ENCODE measurements at regions not wholly inside any gene's neighbourhood (a gene's known extent, or its start where the extent isn't known, plus 50 kb on each side); places are given as distances from the start of the nearest gene placed in this dataset.

- TF ChIP-seq ZFHX2 (tag by site-specific recombination; conservative IDR thresholded peaks at IDR 0.05) (no peak), ZNF530 (tag by site-specific recombination; IDR thresholded peaks at IDR 0.05; ENCODE audit: low read depth) (no peak), ZNF324 (tag by site-specific recombination; IDR thresholded peaks at IDR 0.05) (no peak), SCRT2 (tag by site-specific recombination; IDR thresholded peaks at IDR 0.05) (no peak), ZNF510 (tag by site-specific recombination; IDR thresholded peaks at IDR 0.05; ENCODE audit: insufficient replicate concordance) (no peak), ZFP41 (tag by site-specific recombination; IDR thresholded peaks at IDR 0.05; ENCODE audit: borderline replicate concordance) (no peak), ZNF639 (tag by site-specific recombination; IDR thresholded peaks at IDR 0.05) (no peak), ZNF416 (tag by site-specific recombination; IDR thresholded peaks at IDR 0.05) (no peak), ZNF580 (tag by site-specific recombination; IDR thresholded peaks at IDR 0.05) (no peak), ZNF274 (IDR thresholded peaks at IDR 0.05; ENCODE audit: low read length) (no peak), ZNF274 (tag by site-specific recombination; IDR thresholded peaks at IDR 0.05; ENCODE audit: borderline replicate concordance) (no peak)
These were observed 86.5 kb upstream of the GPR26 start for GRCh38 chr10:123579675-123580074.

GRCh38 chr10:123580426-123580825 is 85.7 kb upstream of the GPR26 start:
- H3K27ac ChIP-seq (ENCODE audit: extremely low read depth, low read depth, low read length), result no peak overlapping the region

More at GRCh38 chr10:123579675-123580074, 86.5 kb upstream of the GPR26 start:
- Histone ChIP-seq H3K9me3 (ENCODE audit: control insufficient read depth, insufficient read depth, low read depth, low read length) (no peaks in the 10 kb centered on the region), H3K4me3 (ENCODE audit: low read depth, low read length) (no peak overlapping the region), H3K27ac (ENCODE audit: extremely low read depth, low read depth, low read length) (no peak overlapping the region), H3K36me3 (ENCODE audit: control insufficient read depth in 2 of 2, insufficient read depth in 1 of 2, low read length in 2 of 2) (no peaks in the 10 kb centered on the region), H3K4me1 (ENCODE audit: control insufficient read depth, insufficient read depth, low read length) (0 out of 2 replicates have a peak, but pooled peaks cover 2% of the 10 kb centered on the region)
- CTCF ChIA-PET, result interaction anchor here (0.6 to 6.4 kb wide), 4 partner anchors 383 to 1197 kb away, joined by 3 to 89 read pairs (median 9); no protein-coding TSS in a partner anchor
- POLR2A ChIA-PET, result no interaction called here

More at GRCh38 chr10:123580426-123580825, 85.7 kb upstream of the GPR26 start:
- Histone ChIP-seq H3K4me1 (ENCODE audit: control insufficient read depth, insufficient read depth, low read length) (0 out of 2 replicates have a peak, but pooled peaks cover 2% of the 10 kb centered on the region), H3K9me3 (ENCODE audit: control insufficient read depth, insufficient read depth, low read depth, low read length) (no peaks in the 10 kb centered on the region), H3K4me3 (ENCODE audit: low read depth, low read length) (no peak overlapping the region), H3K36me3 (ENCODE audit: control insufficient read depth in 2 of 2, insufficient read depth in 1 of 2, low read length in 2 of 2) (no peaks in the 10 kb centered on the region)
- no peak for TF ChIP-seq ZNF701 (tag by site-specific recombination; IDR thresholded peaks at IDR 0.05)
- no peak for TF ChIP-seq ZNF837 (tag by site-specific recombination; IDR thresholded peaks at IDR 0.05)
- TF ChIP-seq ZNF530 (tag by site-specific recombination; IDR thresholded peaks at IDR 0.05; ENCODE audit: low read depth), result no peak
- TF ChIP-seq ZNF580 (tag by site-specific recombination; IDR thresholded peaks at IDR 0.05), result no peak
- no peak for TF ChIP-seq ZNF610 (tag by site-specific recombination; IDR thresholded peaks at IDR 0.05; ENCODE audit: borderline replicate concordance)
- TF ChIP-seq RBAK (tag by site-specific recombination; IDR thresholded peaks at IDR 0.05), result no peak
- TF ChIP-seq ZNF214 (tag by site-specific recombination; IDR thresholded peaks at IDR 0.05; ENCODE audit: borderline replicate concordance), result no peak
- no peak for TF ChIP-seq PRDM6 (tag by site-specific recombination; IDR thresholded peaks at IDR 0.05)
- no peak for TF ChIP-seq MZF1 (tag by site-specific recombination; IDR thresholded peaks at IDR 0.05; ENCODE audit: borderline replicate concordance)
- no peak for TF ChIP-seq ZNF211 (tag by site-specific recombination; IDR thresholded peaks at IDR 0.05; ENCODE audit: low read depth)
- no peak for TF ChIP-seq ZNF747 (tag by site-specific recombination; IDR thresholded peaks at IDR 0.05)
- no peak for TF ChIP-seq ZNF596 (tag by site-specific recombination; IDR thresholded peaks at IDR 0.05)
- TF ChIP-seq ZNF292 (tag by site-specific recombination; IDR thresholded peaks at IDR 0.05; ENCODE audit: borderline replicate concordance, low read depth), result no peak
- no peak for TF ChIP-seq KLF17 (tag by site-specific recombination; IDR thresholded peaks at IDR 0.05)
- no peak for TF ChIP-seq ZNF433 (tag by site-specific recombination; IDR thresholded peaks at IDR 0.05; ENCODE audit: low read depth)
- no peak for TF ChIP-seq ZNF626 (tag by site-specific recombination; IDR thresholded peaks at IDR 0.05)
- TF ChIP-seq ZNF311 (tag by site-specific recombination; IDR thresholded peaks at IDR 0.05; ENCODE audit: borderline replicate concordance), result no peak
- TF ChIP-seq ZNF335 (tag by site-specific recombination; conservative IDR thresholded peaks at IDR 0.05), result no peak
- TF ChIP-seq ZNF792 (tag by site-specific recombination; IDR thresholded peaks at IDR 0.05), result no peak
- TF ChIP-seq ZNF140 (tag by site-specific recombination; IDR thresholded peaks at IDR 0.05), result no peak
- ChIA-PET CTCF (interaction anchor here (0.6 to 6.4 kb wide), 3 partner anchors 382 to 397 kb away, joined by 3 to 89 read pairs (median 11); no protein-coding TSS in a partner anchor), POLR2A (no interaction called here)

All from HEK293 (cell line).